NCI-H1436 treated with DMSO at 0.1 percent for 48 hours (cell line): ENCODE measurements at regions not wholly inside any gene's neighbourhood (a gene's known extent, or its start where the extent isn't known, plus 50 kb on each side); places are given as distances from the start of the nearest gene placed in this dataset.
"Not testable (repeated sequence)": the region's sequence is repeated elsewhere in the genome, so short reads cannot be mapped to it uniquely, and the experiment has no call there.

Experiments used
- DNase-seq: peaks from one replicate; lab custom pipeline; 2025; lab: John Stamatoyannopoulos, UW

- DNase-seq, result no peak
Observed at GRCh38 chr1:38746941-38747600, 112.5 kb downstream of the RRAGC start.

DNA sequence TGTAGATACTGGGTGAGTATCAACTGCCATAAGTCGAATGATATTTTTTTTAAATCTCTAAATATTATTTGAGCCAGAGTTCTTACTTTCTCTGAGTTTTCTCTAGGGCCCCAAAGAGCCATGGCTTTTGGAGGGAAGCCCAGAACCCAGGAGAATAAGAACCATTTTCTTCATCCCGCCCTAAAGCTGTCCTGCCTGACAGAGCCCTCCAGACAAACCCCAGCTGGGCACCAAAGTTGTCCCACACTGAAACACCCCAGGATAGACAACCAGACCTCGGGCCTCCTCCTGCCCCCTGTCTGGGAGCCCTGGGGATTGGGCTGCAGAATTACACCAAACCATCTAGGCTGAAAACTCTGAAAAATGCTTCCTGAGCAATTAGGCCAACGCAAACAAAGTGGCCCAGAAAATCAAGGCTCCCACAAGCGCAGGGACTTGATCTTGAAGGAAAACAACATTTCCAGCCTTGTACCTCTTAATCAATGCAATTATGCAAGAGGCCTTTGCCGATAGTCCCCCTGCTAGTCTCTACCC is 113.1 kb downstream of the RRAGC start:
- DNase-seq, result no peak

GRCh38 chr1:38745476-38746401 is 113.8 kb downstream of the RRAGC start:
- no peak for DNase-seq

DNA sequence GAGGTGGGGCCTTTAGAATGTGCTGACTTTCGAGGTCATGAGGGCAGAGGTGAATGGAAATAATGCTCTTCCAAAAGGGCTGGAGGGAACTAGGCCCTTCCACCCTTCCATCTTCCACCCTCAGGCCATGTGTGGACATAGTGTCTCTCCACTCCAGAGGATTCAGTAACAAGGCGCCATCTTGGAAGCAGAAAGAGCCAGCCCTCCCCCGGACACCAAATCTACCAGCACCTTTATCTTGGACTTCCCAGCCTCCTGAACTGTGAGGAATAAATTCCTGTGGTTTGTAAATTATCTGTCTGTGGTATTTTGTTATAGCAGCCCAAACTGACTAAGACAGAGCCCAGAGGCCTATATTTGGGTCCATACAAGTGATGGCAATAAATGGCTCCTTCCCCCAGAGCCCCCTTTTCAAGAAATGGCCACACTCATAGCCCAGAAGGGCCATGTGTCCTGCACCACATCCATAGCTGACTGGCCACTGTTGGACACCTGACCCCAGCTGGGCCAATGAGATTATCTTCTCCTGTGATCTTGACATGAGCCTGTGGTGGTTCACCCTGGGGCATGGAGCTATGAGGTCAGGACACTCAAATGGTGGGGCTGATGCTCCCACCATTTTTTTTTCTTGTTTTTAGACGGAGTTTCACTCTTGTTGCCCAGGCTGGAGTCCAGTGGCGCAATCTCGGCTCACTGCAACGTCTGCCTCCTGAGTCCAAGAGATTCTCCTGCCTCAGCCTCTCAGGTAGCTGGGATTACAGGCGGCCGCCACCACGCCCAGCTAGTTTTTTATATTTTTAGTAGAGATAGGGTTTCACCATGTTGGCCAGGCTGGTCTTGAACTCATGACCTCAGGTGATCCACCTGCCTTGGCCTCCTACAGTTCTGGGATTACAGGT is 114.9 kb downstream of the RRAGC start:
- no peak for DNase-seq

DNA sequence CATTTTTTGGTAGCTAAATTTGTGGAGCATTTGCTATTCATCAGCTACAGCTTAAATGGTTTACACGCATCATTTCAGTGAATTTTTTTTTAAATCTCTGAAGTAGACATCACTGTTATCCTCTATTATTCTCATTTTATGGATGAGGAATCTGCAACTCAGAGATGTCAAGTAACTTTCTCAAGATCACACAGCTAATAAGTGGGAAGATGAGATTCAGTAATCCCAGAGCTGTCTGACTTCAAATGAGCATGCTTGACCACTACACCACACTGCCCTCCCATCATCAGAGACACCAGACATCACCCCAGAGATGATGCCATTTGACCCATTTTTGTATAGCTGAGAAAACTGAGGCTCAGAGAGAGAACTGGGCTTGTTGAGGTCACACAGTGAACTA is 116.4 kb downstream of the RRAGC start:
- DNase-seq, result no peak

DNA sequence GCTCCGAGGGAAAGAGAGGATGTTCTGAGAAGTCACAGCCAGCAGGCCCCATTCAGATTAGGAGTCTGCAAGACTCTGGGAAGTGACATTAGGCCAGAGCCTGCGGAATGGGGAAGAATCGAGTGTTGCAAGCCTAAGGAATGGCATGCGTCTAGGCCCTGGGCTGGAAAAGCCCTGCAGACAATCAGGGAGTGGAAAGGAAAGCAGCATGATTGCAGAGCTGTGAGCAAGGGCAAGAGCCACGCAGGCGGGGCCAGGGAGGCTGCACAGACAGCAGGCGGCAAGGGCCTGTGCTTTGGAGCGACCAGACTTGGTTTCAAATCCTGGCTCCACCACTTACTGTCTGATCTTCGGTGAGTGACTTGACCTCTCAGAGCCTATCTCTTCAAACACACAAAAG is 118.2 kb downstream of the RRAGC start:
- DNase-seq, result no peak

- no peak for DNase-seq
Observed at GRCh38 chr1:38740487-38740886, 119.1 kb downstream of the RRAGC start.

GRCh38 chr1:38738207-38738606 is 121.4 kb downstream of the RRAGC start:
- DNase-seq, result no peak

GRCh38 chr1:38736399-38736798 is 123.2 kb downstream of the RRAGC start:
- no peak for DNase-seq

DNA sequence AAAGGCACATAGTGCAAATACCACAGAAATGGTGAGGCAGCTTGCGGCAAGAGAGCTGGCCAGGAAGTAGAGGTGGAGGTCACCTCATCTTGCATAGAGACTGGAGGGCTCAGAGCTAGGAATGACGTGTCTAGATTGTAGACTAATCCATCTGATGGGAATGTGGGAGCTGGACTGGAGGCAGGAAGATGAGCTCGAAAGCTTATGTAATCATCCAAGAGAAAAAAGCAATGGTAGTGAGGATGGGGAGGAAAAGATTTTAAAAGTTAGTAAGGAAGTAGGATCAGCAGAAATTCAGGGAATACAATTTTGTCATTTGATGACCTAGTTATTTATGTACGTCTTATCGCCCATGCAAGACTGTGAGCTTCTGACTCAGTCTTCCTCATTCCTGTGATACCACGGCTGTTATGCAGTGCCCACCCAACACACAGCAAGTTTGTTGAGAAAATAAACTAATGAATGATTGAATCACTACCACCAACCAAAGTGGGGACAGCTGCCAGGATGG is 123.9 kb downstream of the RRAGC start:
- DNase-seq, result no peak

GRCh38 chr1:38733761-38734160 is 125.8 kb downstream of the RRAGC start:
- no peak for DNase-seq

- DNase-seq, result no peak
Observed at GRCh38 chr1:38730511-38731397, 128.8 kb downstream of the RRAGC start.

GRCh38 chr1:38728585-38728908 is 131.0 kb downstream of the RRAGC start:
- DNase-seq, result no peak

DNA sequence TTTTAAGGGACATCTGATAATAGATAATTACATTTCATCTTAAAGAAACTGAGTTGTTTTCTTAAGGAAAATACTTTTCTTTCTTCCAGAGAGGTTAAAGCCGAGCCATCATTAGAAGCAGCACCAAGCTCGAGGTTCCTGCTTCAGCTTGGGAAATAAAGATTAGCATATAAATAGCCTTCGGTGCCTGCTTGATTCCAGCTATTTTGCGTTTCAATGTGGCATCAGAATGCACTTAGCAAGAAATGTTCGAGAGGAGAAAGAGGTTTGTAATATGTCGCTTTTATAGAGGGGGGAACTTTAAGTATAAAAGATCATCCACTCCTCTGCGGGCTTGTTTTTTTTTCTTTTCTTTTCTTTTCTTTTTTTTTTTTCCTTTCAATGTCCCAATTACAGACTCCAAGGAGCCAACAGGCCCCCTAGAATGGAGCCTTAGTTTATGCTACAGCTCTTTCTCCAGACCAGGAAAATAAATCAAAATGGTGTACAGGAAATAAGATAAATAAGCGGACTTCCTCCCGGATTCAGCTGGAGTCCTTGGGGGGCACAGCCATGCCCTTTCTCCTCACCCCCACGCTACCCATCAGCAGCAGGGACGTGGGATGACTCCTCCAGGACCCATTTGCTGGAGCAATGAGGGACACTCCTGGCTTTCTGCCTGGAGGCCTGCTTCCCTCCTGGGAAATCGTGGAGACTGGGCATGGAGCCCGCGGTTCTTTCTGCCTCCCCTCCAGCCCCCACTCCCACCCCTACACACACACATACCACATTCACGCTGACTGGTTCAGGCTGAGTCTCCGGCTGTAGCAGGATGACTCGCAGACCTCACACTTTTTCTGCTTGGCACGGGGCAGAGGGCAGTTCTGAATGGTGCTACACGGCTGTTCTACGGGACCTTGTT is 131.6 kb downstream of the RRAGC start:
- no peak for DNase-seq

GRCh38 chr1:38725321-38725961 is 134.1 kb downstream of the RRAGC start:
- not testable (repeated sequence) for DNase-seq

DNA sequence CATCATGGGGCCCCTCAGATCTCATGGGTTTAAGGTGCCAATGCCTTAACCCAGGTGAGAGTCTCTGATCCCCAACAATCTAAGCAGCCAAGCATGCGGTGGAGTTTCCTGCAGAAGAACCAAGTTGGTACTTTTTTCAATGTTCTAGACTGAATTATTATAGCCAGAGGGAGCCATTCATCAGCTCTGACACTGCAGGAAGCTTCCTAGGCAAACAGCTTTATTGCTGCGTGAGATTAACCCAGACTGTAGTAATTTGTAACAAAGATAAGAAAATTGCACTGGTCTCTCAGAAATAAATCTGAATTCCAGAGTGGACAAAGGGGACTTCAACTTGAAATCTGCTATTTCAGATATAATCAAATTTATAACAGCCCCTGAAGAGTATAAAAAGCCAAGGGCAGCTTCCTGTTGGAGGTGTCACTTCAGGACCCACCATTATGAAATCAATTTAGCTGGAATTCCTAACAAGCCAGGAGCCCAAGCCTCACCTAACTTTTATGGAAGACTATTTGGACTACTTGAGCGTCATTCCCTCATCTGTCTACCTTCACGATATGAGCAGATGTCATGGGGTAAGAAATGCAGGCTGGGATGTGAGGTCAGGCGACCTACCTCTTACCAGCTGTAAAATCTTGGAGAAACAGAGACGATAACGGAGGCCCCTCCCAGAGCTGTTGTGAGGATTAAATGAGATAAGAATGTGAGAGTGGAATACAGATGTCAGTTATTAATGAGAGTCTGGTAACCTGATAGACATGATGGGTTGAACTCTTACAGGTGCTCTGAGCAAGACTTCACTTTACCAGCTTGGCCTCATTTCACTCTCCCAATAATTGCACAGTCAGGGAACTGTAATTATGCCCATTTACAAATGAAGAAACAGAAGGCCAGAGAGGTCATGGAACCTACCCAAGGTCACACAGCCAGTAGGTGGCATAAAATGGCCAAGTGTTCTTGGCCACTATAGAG is 135.1 kb downstream of the RRAGC start:
- no peak for DNase-seq

- no peak for DNase-seq
Observed at GRCh38 chr1:38721816-38722215, 137.8 kb downstream of the RRAGC start.

DNA sequence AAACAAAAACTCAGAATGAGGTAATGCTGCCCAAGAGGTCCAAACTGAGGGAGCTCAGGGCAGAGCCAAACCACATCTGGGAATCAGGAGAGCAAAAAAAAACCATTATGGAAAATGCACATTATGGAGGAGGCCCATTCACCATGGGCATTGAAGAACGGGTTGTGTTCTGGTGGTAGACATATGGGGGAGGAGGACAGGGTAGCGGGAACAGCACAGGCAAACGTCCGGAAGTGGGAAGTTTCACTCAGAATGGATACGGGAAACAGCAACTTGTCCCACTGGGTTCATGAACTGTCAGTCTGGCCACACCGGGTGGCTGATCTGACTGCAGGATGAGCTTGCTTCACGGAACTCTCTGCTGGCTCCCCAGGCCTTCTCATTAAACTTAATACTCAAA is 139.7 kb downstream of the RRAGC start:
- no peak for DNase-seq
